ENCODE measurements at regions not wholly inside any gene's neighbourhood (a gene's known extent, or its start where the extent isn't known, plus 50 kb on each side); places are given as distances from the start of the nearest gene placed in this dataset.

- TF ChIP-seq CTCF (IDR thresholded peaks at IDR 0.05) (no peak), POLR2A (IDR thresholded peaks at IDR 0.05) (no peak)
Measured at GRCh38 chr7:19290066-19290465, 144.8 kb upstream of the FERD3L start.
